H7 (cell line): ENCODE measurements at regions not wholly inside any gene's neighbourhood (a gene's known extent, or its start where the extent isn't known, plus 50 kb on each side); places are given as distances from the start of the nearest gene placed in this dataset.

Source experiments
- DNase-seq: peaks from one replicate; pipeline ENCODE4 v3.0.0; 2012
- H3K27me3 ChIP-seq: 2 replicates; pipeline ENCODE4 v1.6.0; 2011; ENCODE audit warnings: mild to moderate bottlenecking, low read length; ENCODE audit not compliant: control insufficient read depth, insufficient read depth
- H3K36me3 ChIP-seq: replicated peaks from 2 replicates; pipeline ENCODE4 v1.5.1; 2011; ENCODE audit warnings: low read length; ENCODE audit not compliant: control insufficient read depth, insufficient read depth
- H3K4me3 ChIP-seq: 2 replicates; pipeline ENCODE4 v1.5.1; 2011; ENCODE audit warnings: low read depth, mild to moderate bottlenecking, control low read depth, low read length, moderate library complexity; ENCODE audit not compliant: insufficient read depth

- Histone ChIP-seq H3K4me3 (no peak overlapping the region), H3K27me3 (no peaks in the 10 kb centered on the region), H3K36me3 (no peaks in the 10 kb centered on the region)
- no peak for DNase-seq
These were observed 180.5 kb downstream of the PPP1R2C start for GRCh38 chrX:42597481-42597880.

GRCh38 chrX:42585842-42586621 lies 191.9 kb downstream of the PPP1R2C start:
- Histone ChIP-seq H3K27me3 (no peaks in the 10 kb centered on the region), H3K4me3 (no peak overlapping the region), H3K36me3 (no peaks in the 10 kb centered on the region)
- DNase-seq = no peak

GRCh38 chrX:42577936-42578470 lies 200.0 kb downstream of the PPP1R2C start:
- Histone ChIP-seq H3K36me3 (no peaks in the 10 kb centered on the region), H3K4me3 (no peak overlapping the region), H3K27me3 (no peaks in the 10 kb centered on the region)
- DNase-seq = no peak

- Histone ChIP-seq H3K27me3 (no peaks in the 10 kb centered on the region), H3K36me3 (no peaks in the 10 kb centered on the region), H3K4me3 (no peak overlapping the region)
- DNase-seq = no peak
These were observed 210.7 kb downstream of the PPP1R2C start for GRCh38 chrX:42567268-42567667.

- no peak for DNase-seq
- Histone ChIP-seq H3K4me3 (no peak overlapping the region), H3K36me3 (no peaks in the 10 kb centered on the region)
These were observed 212.2 kb downstream of the PPP1R2C start for GRCh38 chrX:42565739-42566138.

GRCh38 chrX:42546800-42547199 lies 231.2 kb downstream of the PPP1R2C start:
- Histone ChIP-seq H3K27me3 (no peaks in the 10 kb centered on the region), H3K36me3 (no peaks in the 10 kb centered on the region), H3K4me3 (no peak overlapping the region)
- no peak for DNase-seq

More at GRCh38 chrX:42565739-42566138, 212.2 kb downstream of the PPP1R2C start:
- H3K27me3 ChIP-seq = no peaks in the 10 kb centered on the region

GRCh38 chrX:42544883-42545282 lies 233.1 kb downstream of the PPP1R2C start:
- Histone ChIP-seq H3K4me3 (no peak overlapping the region), H3K36me3 (no peaks in the 10 kb centered on the region), H3K27me3 (no peaks in the 10 kb centered on the region)
- no peak for DNase-seq

GRCh38 chrX:42541554-42541953 lies 236.4 kb downstream of the PPP1R2C start:
- Histone ChIP-seq H3K4me3 (no peak overlapping the region), H3K27me3 (no peaks in the 10 kb centered on the region), H3K36me3 (no peaks in the 10 kb centered on the region)
- DNase-seq = no peak

GRCh38 chrX:42540146-42540545 lies 237.8 kb downstream of the PPP1R2C start:
- no peaks in the 10 kb centered on the region for H3K27me3 ChIP-seq
- no peaks in the 10 kb centered on the region for H3K36me3 ChIP-seq
- DNase-seq = no peak
- H3K4me3 ChIP-seq = no peak overlapping the region

GRCh38 chrX:42538405-42538804 lies 239.6 kb downstream of the PPP1R2C start:
- DNase-seq = no peak
- Histone ChIP-seq H3K4me3 (no peak overlapping the region), H3K36me3 (no peaks in the 10 kb centered on the region), H3K27me3 (no peaks in the 10 kb centered on the region)

- DNase-seq = no peak
- Histone ChIP-seq H3K4me3 (no peak overlapping the region), H3K36me3 (no peaks in the 10 kb centered on the region), H3K27me3 (no peaks in the 10 kb centered on the region)
These were observed 241.7 kb downstream of the PPP1R2C start for GRCh38 chrX:42536286-42536685.

- Histone ChIP-seq H3K36me3 (no peaks in the 10 kb centered on the region), H3K4me3 (no peak overlapping the region), H3K27me3 (no peaks in the 10 kb centered on the region)
- DNase-seq = no peak
These were observed 242.7 kb downstream of the PPP1R2C start for GRCh38 chrX:42535233-42535632.

GRCh38 chrX:42533761-42534160 lies 244.2 kb downstream of the PPP1R2C start:
- no peak overlapping the region for H3K4me3 ChIP-seq
- no peaks in the 10 kb centered on the region for H3K36me3 ChIP-seq
- no peaks in the 10 kb centered on the region for H3K27me3 ChIP-seq
- DNase-seq = no peak

- Histone ChIP-seq H3K27me3 (no peaks in the 10 kb centered on the region), H3K4me3 (no peak overlapping the region), H3K36me3 (no peaks in the 10 kb centered on the region)
- no peak for DNase-seq
These were observed 246.5 kb downstream of the PPP1R2C start for GRCh38 chrX:42531441-42531840.

GRCh38 chrX:42530027-42530426 lies 247.9 kb downstream of the PPP1R2C start:
- no peaks in the 10 kb centered on the region for H3K36me3 ChIP-seq
- DNase-seq = no peak

More at GRCh38 chrX:42530027-42530426, 247.9 kb downstream of the PPP1R2C start:
- H3K4me3 ChIP-seq = no peak overlapping the region
- no peaks in the 10 kb centered on the region for H3K27me3 ChIP-seq
